Transverse colon (tissue), 4 donors: ENCODE measurements at regions not wholly inside any gene's neighbourhood (a gene's known extent, or its start where the extent isn't known, plus 50 kb on each side); places are given as distances from the start of the nearest gene placed in this dataset.

Source experiments
- DNase-seq: peaks from one replicate; pipeline ENCODE4 v3.0.0-alpha.2; 2019
- H3K27ac ChIP-seq, 4 donors: fragments of 200-600 bp; sonication (generic); 2 replicates each; pipeline ENCODE4 v1.5.1; 2016 to 2018; ENCODE audit warnings: inconsistent platforms in 4 of 4
- H3K27me3 ChIP-seq: fragments of 200-600 bp; sonication (generic); 2 replicates; pipeline ENCODE4 v1.5.1; 2017; ENCODE audit warnings: inconsistent platforms
- H3K36me3 ChIP-seq, 4 donors: fragments of 200-600 bp; sonication (generic); 2 replicates each; pipeline ENCODE4 v1.5.1; 2017 to 2019; ENCODE audit warnings: inconsistent platforms in 4 of 4
- H3K4me1 ChIP-seq, 4 donors: fragments of 200-600 bp; sonication (generic); 2 replicates each; pipeline ENCODE4 v1.5.1; 2017 to 2020; ENCODE audit warnings: inconsistent platforms in 4 of 4
- H3K4me3 ChIP-seq, 4 donors: fragments of 200-600 bp; sonication (generic); 1 replicate in 1 of 4; 2 replicates in 3 of 4; pipeline versions ENCODE4 v1.5.1 to v1.6.1; 2017 to 2019; ENCODE audit warnings: inconsistent platforms in 4 of 4
- H3K9me3 ChIP-seq, 2 donors: fragments of 200-600 bp; sonication (generic); 2 replicates each; pipeline ENCODE4 v1.5.1; 2017 to 2019; ENCODE audit warnings: inconsistent platforms in 2 of 2
- EP300 ChIP-seq: sonication (generic); formaldehyde crosslinking; IDR thresholded peaks from one replicate; pipeline ENCODE4 v1.6.1; 2017; ENCODE audit warnings: antibody characterized with exemption, low read depth
- POLR2A ChIP-seq: fragments of 450-650 bp; IDR thresholded peaks from one replicate; pipeline ENCODE4 v1.6.1; 2016; ENCODE audit warnings: antibody characterized with exemption, mild to moderate bottlenecking, moderate library complexity
- POLR2AphosphoS5 ChIP-seq, 3 donors: sonication (generic); formaldehyde crosslinking; IDR thresholded peaks; one replicate each; pipeline ENCODE4 v1.6.1; 2016; ENCODE audit warnings: antibody characterized with exemption in 3 of 3
- WGBS, 2 donors: methylation state at CpG; one replicate each; pipeline ENCODE4 v1.1.5; 2018; ENCODE audit warnings: low coverage in 1 of 2; 5-methylcytosine and 5-hydroxymethylcytosine counted together
- in situ Hi-C, 4 donors: fragments of 200-750 bp; cut with MboI; loops; one replicate each; pipeline versions ENCODE4 v1.15.0 to v1.15.1; 2017; ENCODE audit warnings: low sequenced_read_pairs in 3 of 4, low pct_ligation_motif_present in 1 of 4, low pct_unique_long_range_greater_than_20kb in 1 of 4
- intact Hi-C: fragments of 100-400 bp; cut with DNase I; formaldehyde crosslinking; loops from one replicate; pipeline ENCODE4 v1.15.1; 2023; ENCODE audit warnings: low total_unique reads
- TF ChIP-seq, protein P1 (sequence below), 5 experiments: fragments of 200-600 bp in 3 of 5; fragments of 450-650 bp in 2 of 5; sonication (generic) in 3 of 5; IDR thresholded peaks; 1 replicate in 2 of 5; 2 replicates in 3 of 5; pipeline ENCODE4 v1.5.1; 2016 to 2017; ENCODE audit warnings: antibody characterized with exemption in 5 of 5, inconsistent platforms in 3 of 5, mild to moderate bottlenecking in 2 of 5, moderate library complexity in 1 of 5

DNA sequence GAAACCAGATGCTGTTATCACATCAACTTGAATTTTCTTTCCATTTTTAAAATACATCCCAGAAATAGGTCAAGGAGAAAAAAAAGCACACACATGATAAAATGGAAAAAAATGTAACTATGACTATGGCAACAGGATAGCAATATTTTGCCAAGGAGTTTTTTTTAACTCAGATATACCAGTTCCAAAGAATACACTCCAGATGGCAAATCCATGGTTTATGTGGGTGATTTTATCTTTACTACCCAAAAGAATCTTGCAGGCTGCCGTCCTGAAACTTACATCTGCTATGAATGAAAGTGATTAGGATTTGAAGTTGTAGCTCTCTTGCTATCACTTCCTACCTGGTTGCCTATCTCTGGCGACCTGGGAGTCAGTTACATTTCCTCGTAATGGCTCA lies 91.0 kb upstream of the PLPPR4 start:
- in situ Hi-C loops: no loop called here
- TF ChIP-seq POLR2AphosphoS5 (IDR thresholded peaks at IDR 0.05) (no peak), POLR2A (no peak), EP300 (no peak)
- TF ChIP-seq, protein P1, sequence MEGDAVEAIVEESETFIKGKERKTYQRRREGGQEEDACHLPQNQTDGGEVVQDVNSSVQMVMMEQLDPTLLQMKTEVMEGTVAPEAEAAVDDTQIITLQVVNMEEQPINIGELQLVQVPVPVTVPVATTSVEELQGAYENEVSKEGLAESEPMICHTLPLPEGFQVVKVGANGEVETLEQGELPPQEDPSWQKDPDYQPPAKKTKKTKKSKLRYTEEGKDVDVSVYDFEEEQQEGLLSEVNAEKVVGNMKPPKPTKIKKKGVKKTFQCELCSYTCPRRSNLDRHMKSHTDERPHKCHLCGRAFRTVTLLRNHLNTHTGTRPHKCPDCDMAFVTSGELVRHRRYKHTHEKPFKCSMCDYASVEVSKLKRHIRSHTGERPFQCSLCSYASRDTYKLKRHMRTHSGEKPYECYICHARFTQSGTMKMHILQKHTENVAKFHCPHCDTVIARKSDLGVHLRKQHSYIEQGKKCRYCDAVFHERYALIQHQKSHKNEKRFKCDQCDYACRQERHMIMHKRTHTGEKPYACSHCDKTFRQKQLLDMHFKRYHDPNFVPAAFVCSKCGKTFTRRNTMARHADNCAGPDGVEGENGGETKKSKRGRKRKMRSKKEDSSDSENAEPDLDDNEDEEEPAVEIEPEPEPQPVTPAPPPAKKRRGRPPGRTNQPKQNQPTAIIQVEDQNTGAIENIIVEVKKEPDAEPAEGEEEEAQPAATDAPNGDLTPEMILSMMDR (IDR thresholded peaks at IDR 0.05): no peak
- Histone ChIP-seq H3K27me3 (no peaks in the 10 kb centered on the region), H3K9me3 (no peaks in the 10 kb centered on the region), H3K27ac (no peak overlapping the region), H3K4me3 (no peak overlapping the region), H3K36me3 (no peaks in the 10 kb centered on the region), H3K4me1 (no peaks in the 10 kb centered on the region)
- 65 to 72% methylated on average over 3 of the region's 3 CpGs for WGBS, 2 donors
- intact Hi-C loops: no loop called here
- no peak for DNase-seq

DNA sequence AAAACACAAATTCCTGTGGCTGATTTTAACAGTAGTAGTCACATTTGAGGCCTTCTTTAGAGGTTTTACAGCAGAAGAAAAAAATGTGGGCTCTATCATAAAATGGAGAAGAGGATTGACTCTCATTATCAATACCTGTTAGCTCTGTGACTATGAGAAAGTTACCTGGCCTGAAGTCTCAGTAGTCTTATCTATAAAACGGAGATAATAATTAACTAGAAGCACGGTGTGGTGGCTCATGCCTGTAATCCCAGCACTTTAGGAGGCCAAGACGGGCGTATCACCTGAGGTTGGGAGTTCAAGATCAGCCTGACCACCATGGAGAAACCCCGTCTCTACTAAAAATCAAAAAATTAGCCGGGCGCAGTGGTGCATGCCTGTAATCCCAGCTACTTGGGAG lies 90.4 kb upstream of the PLPPR4 start:
- 58 to 78% methylated on average over 2 to 7 of the region's 7 CpGs for WGBS, 2 donors
- Histone ChIP-seq H3K27me3 (no peaks in the 10 kb centered on the region), H3K27ac (no peak overlapping the region), H3K9me3 (no peaks in the 10 kb centered on the region), H3K36me3 (no peaks in the 10 kb centered on the region), H3K4me1 (no peaks in the 10 kb centered on the region), H3K4me3 (no peak overlapping the region)
- DNase-seq: no peak
- TF ChIP-seq, protein P1 (IDR thresholded peaks at IDR 0.05): no peak
- TF ChIP-seq POLR2AphosphoS5 (IDR thresholded peaks at IDR 0.05) (no peak), POLR2A (no peak), EP300 (no peak)
- in situ Hi-C loops: no loop called here
- intact Hi-C loops: no loop called here

DNA sequence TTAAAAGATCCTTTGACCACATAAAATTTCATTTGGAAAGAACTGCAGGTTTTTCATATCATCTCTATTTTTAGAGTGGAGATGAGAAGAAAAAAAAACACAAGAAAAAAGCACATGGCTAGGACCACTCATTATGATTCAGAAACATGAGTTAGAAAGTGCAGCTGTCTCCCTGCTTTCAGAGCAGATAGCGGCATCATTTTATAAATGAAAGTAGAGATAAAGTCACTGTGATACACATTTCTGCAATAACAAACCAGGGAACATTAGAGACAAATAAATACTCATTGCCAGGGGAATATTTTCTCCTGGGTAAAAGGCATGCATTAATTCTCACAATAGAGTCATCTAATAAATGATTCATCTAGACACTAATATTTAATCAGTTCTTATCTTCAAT lies 87.5 kb upstream of the PLPPR4 start:
- Histone ChIP-seq H3K4me1 (no peaks in the 10 kb centered on the region), H3K4me3 (no peak overlapping the region), H3K27me3 (no peaks in the 10 kb centered on the region), H3K9me3 (no peaks in the 10 kb centered on the region), H3K27ac (no peak overlapping the region), H3K36me3 (no peaks in the 10 kb centered on the region)
- intact Hi-C loops: no loop called here
- TF ChIP-seq, protein P1 (IDR thresholded peaks at IDR 0.05): no peak
- TF ChIP-seq POLR2A (no peak), POLR2AphosphoS5 (IDR thresholded peaks at IDR 0.05) (no peak), EP300 (no peak)
- WGBS, 2 donors: 71 to 81% methylated on average over 1 of the region's 1 CpG
- no peak for DNase-seq
- in situ Hi-C loops: loop anchor here in 3 of 4 donors (25.0 kb wide), 3 partner anchors 311 to 536 kb away; no protein-coding TSS in a partner anchor

DNA sequence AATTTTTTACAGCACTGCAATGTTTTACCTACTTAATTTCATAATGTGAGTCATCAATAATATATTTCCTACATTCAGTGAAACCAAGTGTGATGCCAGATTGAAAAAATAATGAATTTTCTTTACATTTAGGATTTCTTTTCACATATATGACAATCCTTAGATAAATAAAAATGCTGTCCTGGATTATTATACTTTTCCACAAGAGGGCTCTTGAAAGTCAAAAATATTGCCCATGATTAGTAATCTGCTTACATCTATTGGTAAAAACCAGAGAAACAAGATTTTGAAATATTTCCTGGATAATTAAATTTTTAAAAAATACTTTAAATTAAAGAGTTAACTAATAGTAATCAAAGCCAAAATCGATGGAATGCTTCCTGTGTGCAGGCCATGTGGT lies 86.8 kb upstream of the PLPPR4 start:
- in situ Hi-C loops: loop anchor here in 3 of 4 donors (25.0 kb wide), 3 partner anchors 310 to 535 kb away; no protein-coding TSS in a partner anchor
- no peak overlapping the region for H3K27ac ChIP-seq
- WGBS, 2 donors: 5 to 38% methylated on average over 1 of the region's 1 CpG
- H3K4me3 ChIP-seq: no peak overlapping the region
- no peaks in the 10 kb centered on the region for H3K27me3 ChIP-seq
- H3K36me3 ChIP-seq: no peaks in the 10 kb centered on the region
- DNase-seq: no peak
- intact Hi-C loops: no loop called here
- TF ChIP-seq POLR2AphosphoS5 (IDR thresholded peaks at IDR 0.05) (no peak), EP300 (no peak), POLR2A (no peak)
- TF ChIP-seq, protein P1 (IDR thresholded peaks at IDR 0.05): no peak
- no peaks in the 10 kb centered on the region for H3K9me3 ChIP-seq
- H3K4me1 ChIP-seq: no peaks in the 10 kb centered on the region
